Smooth muscle cell (in vitro differentiated cells): ENCODE measurements at regions not wholly inside any gene's neighbourhood (a gene's known extent, or its start where the extent isn't known, plus 50 kb on each side); places are given as distances from the start of the nearest gene placed in this dataset.

Experiments used
- DNase-seq: peaks from one replicate; lab custom pipeline; 2025; ENCODE audit not compliant: unreplicated experiment; lab: John Stamatoyannopoulos, UW
- H2AFZ ChIP-seq: fragments of 200-600 bp; sonication (generic); 2 replicates; pipeline ENCODE4 v1.6.0; 2016; ENCODE audit warnings: antibody characterized with exemption, low read depth, mild to moderate bottlenecking
- H3F3A ChIP-seq: fragments of 200-600 bp; sonication (generic); 2 replicates; pipeline ENCODE4 v1.6.0; 2017; ENCODE audit warnings: antibody characterized with exemption, low read depth
- H3K27ac ChIP-seq: fragments of 200-600 bp; sonication (generic); 2 replicates; pipeline ENCODE4 v1.5.1; 2016; ENCODE audit warnings: low read depth, mild to moderate bottlenecking
- H3K27me3 ChIP-seq: fragments of 200-600 bp; sonication (generic); 2 replicates; pipeline ENCODE4 v1.6.1; 2016; ENCODE audit warnings: low read depth, mild to moderate bottlenecking
- H3K36me3 ChIP-seq: fragments of 200-600 bp; sonication (generic); 2 replicates; pipeline ENCODE4 v1.5.1; 2016; ENCODE audit warnings: low read depth
- H3K4me1 ChIP-seq: fragments of 200-600 bp; sonication (generic); 2 replicates; pipeline ENCODE4 v1.5.1; 2016; ENCODE audit warnings: low read depth
- H3K4me2 ChIP-seq: fragments of 200-600 bp; sonication (generic); 2 replicates; pipeline ENCODE4 v1.6.0; 2016; ENCODE audit warnings: mild to moderate bottlenecking
- H3K4me3 ChIP-seq: fragments of 200-600 bp; sonication (generic); 2 replicates; pipeline ENCODE4 v1.5.1; 2016; ENCODE audit warnings: mild to moderate bottlenecking
- H3K79me2 ChIP-seq: fragments of 200-600 bp; sonication (generic); 2 replicates; pipeline ENCODE4 v1.6.0; 2016; ENCODE audit warnings: low read depth, mild to moderate bottlenecking
- H3K9ac ChIP-seq: fragments of 200-600 bp; sonication (generic); 2 replicates; pipeline ENCODE4 v1.6.0; 2016; ENCODE audit warnings: low read depth
- H3K9me3 ChIP-seq: fragments of 200-600 bp; sonication (generic); replicated peaks from 2 replicates; pipeline ENCODE4 v1.5.1; 2016; ENCODE audit warnings: low read depth
- H4K20me1 ChIP-seq: fragments of 200-600 bp; sonication (generic); 2 replicates; pipeline ENCODE4 v1.6.0; 2016; ENCODE audit warnings: low read depth
- WGBS: methylation state at CpG from one replicate; pipeline ENCODE4 v1.1.7; 2016; ENCODE audit warnings: low lambda C conversion rate; 5-methylcytosine and 5-hydroxymethylcytosine counted together
- TF ChIP-seq, protein P1 (sequence below): fragments of 200-600 bp; sonication (generic); IDR thresholded peaks from 2 replicates; pipeline ENCODE4 v1.5.1; 2017; ENCODE audit warnings: borderline replicate concordance, mild to moderate bottlenecking, antibody characterized with exemption; ENCODE audit not compliant: insufficient read depth, poor library complexity, severe bottlenecking

- no peak overlapping the region for H3K27ac ChIP-seq
- no peak overlapping the region for H3K4me2 ChIP-seq
- H3K27me3 ChIP-seq = no peaks in the 10 kb centered on the region
- no peak overlapping the region for H2AFZ ChIP-seq
- no peaks in the 10 kb centered on the region for H3K9me3 ChIP-seq
- no peaks in the 10 kb centered on the region for H3K4me1 ChIP-seq
- no peak for DNase-seq
- no peaks in the 10 kb centered on the region for H3K36me3 ChIP-seq
- no peaks in the 10 kb centered on the region for H3F3A ChIP-seq
- H3K4me3 ChIP-seq = no peak overlapping the region
- H3K9ac ChIP-seq = no peak overlapping the region
- TF ChIP-seq, protein P1, sequence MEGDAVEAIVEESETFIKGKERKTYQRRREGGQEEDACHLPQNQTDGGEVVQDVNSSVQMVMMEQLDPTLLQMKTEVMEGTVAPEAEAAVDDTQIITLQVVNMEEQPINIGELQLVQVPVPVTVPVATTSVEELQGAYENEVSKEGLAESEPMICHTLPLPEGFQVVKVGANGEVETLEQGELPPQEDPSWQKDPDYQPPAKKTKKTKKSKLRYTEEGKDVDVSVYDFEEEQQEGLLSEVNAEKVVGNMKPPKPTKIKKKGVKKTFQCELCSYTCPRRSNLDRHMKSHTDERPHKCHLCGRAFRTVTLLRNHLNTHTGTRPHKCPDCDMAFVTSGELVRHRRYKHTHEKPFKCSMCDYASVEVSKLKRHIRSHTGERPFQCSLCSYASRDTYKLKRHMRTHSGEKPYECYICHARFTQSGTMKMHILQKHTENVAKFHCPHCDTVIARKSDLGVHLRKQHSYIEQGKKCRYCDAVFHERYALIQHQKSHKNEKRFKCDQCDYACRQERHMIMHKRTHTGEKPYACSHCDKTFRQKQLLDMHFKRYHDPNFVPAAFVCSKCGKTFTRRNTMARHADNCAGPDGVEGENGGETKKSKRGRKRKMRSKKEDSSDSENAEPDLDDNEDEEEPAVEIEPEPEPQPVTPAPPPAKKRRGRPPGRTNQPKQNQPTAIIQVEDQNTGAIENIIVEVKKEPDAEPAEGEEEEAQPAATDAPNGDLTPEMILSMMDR = no peak
- H3K79me2 ChIP-seq = no peaks in the 10 kb centered on the region
- WGBS = 83% methylated on average over 2 of the region's 2 CpGs
- H4K20me1 ChIP-seq = no peaks in the 10 kb centered on the region
Observed at GRCh38 chr12:91588874-91589454, 406.3 kb upstream of the DCN start.

DNA sequence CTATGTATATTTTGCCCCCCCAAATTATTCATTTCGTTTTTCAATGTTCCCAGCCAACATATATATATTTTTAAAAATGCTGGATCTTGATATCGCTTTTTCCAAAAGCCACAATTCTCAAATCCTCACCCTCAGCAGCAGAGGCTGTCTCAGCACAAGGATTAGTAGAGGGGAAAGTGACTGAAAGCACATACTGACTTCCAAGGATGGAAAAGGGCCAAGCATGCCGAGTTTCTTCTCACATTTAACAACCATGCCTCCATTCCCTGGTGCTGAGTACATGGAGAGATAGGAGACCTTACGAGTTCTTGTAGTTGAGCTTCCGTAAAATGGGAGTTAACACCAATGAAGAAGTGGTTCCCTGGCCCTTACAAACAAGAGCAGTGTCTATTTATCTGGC lies 403.4 kb upstream of the DCN start:
- Histone ChIP-seq H2AFZ (peak overlapping the region; percentile 46), H3K9me3 (no peaks in the 10 kb centered on the region), H3K4me1 (no peaks in the 10 kb centered on the region), H3K27ac (no peak overlapping the region), H4K20me1 (no peaks in the 10 kb centered on the region), H3K79me2 (no peaks in the 10 kb centered on the region), H3K4me2 (no peak overlapping the region), H3K36me3 (no peaks in the 10 kb centered on the region), H3K4me3 (no peak overlapping the region), H3F3A (no peaks in the 10 kb centered on the region), H3K27me3 (no peaks in the 10 kb centered on the region), H3K9ac (no peak overlapping the region)
- 75% methylated on average over 5 of the region's 5 CpGs for WGBS
- TF ChIP-seq, protein P1 = no peak
- DNase-seq = no peak

DNA sequence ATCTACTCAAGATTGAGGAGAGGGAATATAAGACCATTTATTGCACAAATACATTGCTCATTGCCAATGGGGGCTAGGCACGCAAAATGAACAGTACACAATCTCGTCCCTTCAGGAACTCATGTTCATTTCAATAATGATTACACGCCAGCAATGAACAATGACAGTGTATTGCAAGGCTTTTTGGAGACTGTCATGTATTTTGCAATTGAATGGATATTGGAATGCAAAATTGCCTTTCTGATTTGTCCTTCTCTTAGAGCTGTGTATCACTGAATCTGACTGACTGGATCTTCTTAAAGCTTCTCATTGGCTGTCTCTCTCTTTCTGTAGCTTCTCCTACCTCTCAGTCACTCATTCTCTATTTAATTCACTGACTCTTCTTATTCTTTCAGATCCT lies 400.2 kb upstream of the DCN start:
- Histone ChIP-seq H3K4me1 (peaks cover 3% of the 10 kb centered on the region), H3K27me3 (no peaks in the 10 kb centered on the region), H4K20me1 (no peaks in the 10 kb centered on the region), H3K4me3 (no peak overlapping the region), H3F3A (no peaks in the 10 kb centered on the region), H3K9ac (no peak overlapping the region), H3K9me3 (no peaks in the 10 kb centered on the region), H3K36me3 (no peaks in the 10 kb centered on the region), H3K79me2 (no peaks in the 10 kb centered on the region), H3K27ac (no peak overlapping the region), H3K4me2 (no peak overlapping the region), H2AFZ (peak overlapping the region; percentile 28)
- 94% methylated on average over 3 of the region's 3 CpGs for WGBS
- no peak for DNase-seq
- TF ChIP-seq, protein P1 = no peak
